ENCODE measurements at regions not wholly inside any gene's neighbourhood (a gene's known extent, or its start where the extent isn't known, plus 50 kb on each side); places are given as distances from the start of the nearest gene placed in this dataset.
"Not testable (repeated sequence)": the region's sequence is repeated elsewhere in the genome, so short reads cannot be mapped to it uniquely, and the experiment has no call there.

DNA sequence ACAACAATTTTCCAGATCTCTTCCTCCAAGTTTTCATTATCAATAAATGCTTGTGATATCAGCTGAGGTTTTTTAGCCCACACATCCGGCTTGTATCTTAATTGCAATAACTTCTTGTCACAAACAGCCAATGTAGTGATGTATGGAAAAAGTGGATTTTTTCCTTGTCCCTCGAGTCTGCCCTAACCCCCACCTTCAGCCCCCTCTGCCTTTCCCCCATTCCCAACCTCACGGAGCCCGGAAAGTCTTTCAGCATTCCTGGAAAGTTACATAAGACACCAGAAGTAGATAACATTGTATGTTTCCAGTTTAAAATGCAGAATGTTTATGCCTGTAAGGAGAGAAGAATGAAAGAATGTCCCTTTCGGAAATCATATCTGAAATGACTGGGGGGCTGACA lies 179.2 kb upstream of the PHACTR1 start:
- H3K4me3 ChIP-seq = no peak overlapping the region
- no peak for DNase-seq
- TF ChIP-seq, protein P1, sequence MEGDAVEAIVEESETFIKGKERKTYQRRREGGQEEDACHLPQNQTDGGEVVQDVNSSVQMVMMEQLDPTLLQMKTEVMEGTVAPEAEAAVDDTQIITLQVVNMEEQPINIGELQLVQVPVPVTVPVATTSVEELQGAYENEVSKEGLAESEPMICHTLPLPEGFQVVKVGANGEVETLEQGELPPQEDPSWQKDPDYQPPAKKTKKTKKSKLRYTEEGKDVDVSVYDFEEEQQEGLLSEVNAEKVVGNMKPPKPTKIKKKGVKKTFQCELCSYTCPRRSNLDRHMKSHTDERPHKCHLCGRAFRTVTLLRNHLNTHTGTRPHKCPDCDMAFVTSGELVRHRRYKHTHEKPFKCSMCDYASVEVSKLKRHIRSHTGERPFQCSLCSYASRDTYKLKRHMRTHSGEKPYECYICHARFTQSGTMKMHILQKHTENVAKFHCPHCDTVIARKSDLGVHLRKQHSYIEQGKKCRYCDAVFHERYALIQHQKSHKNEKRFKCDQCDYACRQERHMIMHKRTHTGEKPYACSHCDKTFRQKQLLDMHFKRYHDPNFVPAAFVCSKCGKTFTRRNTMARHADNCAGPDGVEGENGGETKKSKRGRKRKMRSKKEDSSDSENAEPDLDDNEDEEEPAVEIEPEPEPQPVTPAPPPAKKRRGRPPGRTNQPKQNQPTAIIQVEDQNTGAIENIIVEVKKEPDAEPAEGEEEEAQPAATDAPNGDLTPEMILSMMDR (IDR thresholded peaks at IDR 0.05; ENCODE audit: borderline replicate concordance) = no peak
- H3K9me3 ChIP-seq (replicated peaks) = peaks cover 1% of the 10 kb centered on the region
- intact Hi-C loops (cut with micrococcal nuclease) = no loop called here
- H3K36me3 ChIP-seq = no peaks in the 10 kb centered on the region
- H3K27ac ChIP-seq (replicated peaks) = no peak overlapping the region
- no peaks in the 10 kb centered on the region for H3K27me3 ChIP-seq (ENCODE audit: low read depth)
- H3K4me1 ChIP-seq = peaks cover 16% of the 10 kb centered on the region

DNA sequence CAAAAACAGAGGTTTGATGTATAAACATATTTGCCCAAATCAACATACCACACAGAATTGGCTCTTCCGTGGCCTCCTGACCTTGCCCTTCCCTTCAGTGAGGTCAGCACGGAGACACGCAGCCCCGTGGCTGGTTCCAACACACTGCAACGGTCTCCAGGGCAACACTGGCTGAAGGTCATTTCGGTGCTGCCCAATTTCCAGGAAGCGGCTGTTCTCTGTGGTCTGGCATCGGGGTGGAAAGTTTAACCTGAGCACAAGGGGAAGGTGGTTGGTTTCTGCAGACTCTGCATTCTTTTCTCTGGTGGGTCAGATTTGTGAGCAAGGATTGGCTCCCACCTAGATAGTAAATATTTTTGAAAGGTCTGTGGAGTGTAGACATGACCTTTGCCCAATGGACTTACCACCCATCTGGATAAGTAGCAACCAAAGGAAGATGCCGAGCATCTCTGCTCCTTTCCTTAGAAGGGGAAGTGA lies 177.6 kb upstream of the PHACTR1 start:
- peaks cover 9% of the 10 kb centered on the region for H3K9me3 ChIP-seq (replicated peaks)
- H3K27me3 ChIP-seq (ENCODE audit: low read depth) = no peaks in the 10 kb centered on the region
- H3K4me1 ChIP-seq = peaks cover 16% of the 10 kb centered on the region
- intact Hi-C loops (cut with micrococcal nuclease) = no loop called here
- no peak overlapping the region for H3K4me3 ChIP-seq
- DNase-seq = peak; percentile 19
- H3K27ac ChIP-seq (replicated peaks) = no peak overlapping the region
- TF ChIP-seq, protein P1 (IDR thresholded peaks at IDR 0.05; ENCODE audit: borderline replicate concordance) = no peak
- no peaks in the 10 kb centered on the region for H3K36me3 ChIP-seq

DNA sequence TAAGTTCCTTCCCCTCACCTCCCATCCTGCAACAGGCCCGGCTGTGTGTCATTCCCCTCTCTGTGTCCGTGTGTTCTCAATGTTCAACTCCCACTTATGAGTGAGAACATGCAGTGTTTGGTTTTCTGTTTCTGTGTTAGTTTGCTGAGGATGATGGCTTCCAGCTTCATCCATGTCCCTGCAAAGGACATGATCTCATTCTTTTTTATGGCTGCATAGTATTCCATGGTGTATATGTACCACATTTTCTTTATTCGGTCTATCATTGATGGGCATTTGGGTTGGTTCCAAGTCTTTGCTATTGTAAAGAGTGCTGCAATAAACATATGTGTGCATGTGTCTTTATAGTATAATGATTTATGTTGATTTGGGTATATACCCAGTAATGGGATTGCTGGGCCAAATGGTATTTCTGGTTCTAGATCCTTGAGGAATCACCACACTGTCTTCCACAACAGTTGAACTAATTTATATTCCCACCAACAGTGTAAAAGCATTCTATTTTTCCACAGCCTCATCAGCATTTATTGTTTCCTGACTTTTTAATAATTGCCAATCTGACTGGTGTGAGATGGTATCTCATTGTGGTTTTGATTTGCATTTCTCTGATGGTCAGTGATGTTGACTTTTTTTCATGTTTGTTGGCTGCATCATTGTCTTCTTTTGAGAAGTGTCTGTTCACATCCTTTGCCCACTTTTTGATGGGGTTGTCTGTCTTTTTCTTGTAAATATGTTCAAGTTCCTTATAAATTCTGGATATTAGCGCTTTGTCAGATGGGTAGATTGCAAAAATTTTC lies 174.1 kb upstream of the PHACTR1 start:
- H3K36me3 ChIP-seq; H3K9me3 ChIP-seq (replicated peaks); intact Hi-C loops (cut with micrococcal nuclease): not testable (repeated sequence)

DNA sequence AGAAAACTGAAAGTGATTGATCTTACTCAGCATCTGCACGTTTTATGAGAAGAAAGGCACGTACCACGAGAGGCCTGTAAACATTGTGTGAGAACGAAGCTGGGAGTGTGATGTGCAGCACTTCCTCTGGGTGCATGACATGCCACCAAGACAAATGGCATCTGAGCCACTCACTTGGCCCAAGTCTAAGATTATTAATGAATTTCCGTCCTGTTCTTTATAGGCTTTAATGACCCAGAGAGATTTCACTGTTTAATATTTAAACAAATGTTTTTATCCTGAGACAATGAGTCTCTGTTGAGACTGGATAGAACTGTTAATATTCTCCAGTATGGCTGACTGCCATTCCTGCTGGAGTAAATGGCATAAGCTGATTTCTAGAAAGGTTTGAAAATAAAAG lies 172.6 kb upstream of the PHACTR1 start:
- intact Hi-C loops (cut with micrococcal nuclease) = no loop called here
- TF ChIP-seq, protein P1 (IDR thresholded peaks at IDR 0.05; ENCODE audit: borderline replicate concordance) = no peak
- no peaks in the 10 kb centered on the region for H3K27me3 ChIP-seq (ENCODE audit: low read depth)

More for the DNA sequence above, 174.1 kb upstream of the PHACTR1 start:
- H3K27me3 ChIP-seq (ENCODE audit: low read depth); H3K4me3 ChIP-seq; H3K27ac ChIP-seq (replicated peaks); DNase-seq: not testable (repeated sequence)
- peaks cover 27% of the 10 kb centered on the region for H3K4me1 ChIP-seq

DNA sequence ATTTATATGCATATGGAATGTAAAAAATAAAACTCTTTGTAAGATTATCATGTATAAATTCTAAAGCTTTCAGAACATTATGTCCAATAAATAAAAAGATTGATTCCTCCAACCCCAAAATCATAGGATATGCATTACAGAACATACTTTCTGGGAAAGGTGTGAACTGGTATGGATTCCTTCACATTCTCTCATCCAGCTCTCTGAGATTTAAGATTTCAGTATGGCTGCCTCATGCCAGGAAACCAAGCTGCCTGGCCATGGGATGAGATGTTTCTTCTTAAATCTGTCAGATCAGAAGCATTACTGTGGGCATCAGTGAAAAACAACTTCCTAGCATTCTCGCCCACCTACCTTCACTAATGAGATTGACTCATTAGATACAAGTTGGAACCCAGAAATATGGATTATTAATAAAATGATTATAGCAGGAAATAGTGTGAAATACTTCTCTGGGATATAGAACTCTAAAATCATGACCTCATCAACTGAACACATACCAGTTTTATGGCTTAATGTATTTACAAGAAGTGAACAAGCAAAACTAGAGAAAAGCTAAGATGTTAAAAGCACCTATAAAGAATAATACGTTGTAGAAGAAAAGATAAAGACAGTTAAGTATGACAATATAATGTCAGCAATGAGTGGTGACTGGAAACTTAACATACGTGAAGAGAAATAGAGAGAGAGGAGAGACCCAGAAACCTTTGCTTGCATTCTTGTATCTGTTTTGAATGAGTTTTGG lies 171.6 kb upstream of the PHACTR1 start:
- H3K27me3 ChIP-seq (ENCODE audit: low read depth) = no peaks in the 10 kb centered on the region
- peaks cover 19% of the 10 kb centered on the region for H3K4me1 ChIP-seq
- intact Hi-C loops (cut with micrococcal nuclease) = no loop called here
- no peaks in the 10 kb centered on the region for H3K36me3 ChIP-seq
- peaks cover 9% of the 10 kb centered on the region for H3K9me3 ChIP-seq (replicated peaks)
- no peak overlapping the region for H3K4me3 ChIP-seq
- TF ChIP-seq, protein P1 (IDR thresholded peaks at IDR 0.05; ENCODE audit: borderline replicate concordance) = no peak
- no peak overlapping the region for H3K27ac ChIP-seq (replicated peaks)
- DNase-seq = no peak

More for the DNA sequence above, 172.6 kb upstream of the PHACTR1 start:
- Histone ChIP-seq H3K4me1 (peaks cover 19% of the 10 kb centered on the region), H3K36me3 (no peaks in the 10 kb centered on the region), H3K27ac (replicated peaks) (no peak overlapping the region), H3K9me3 (replicated peaks) (peaks cover 9% of the 10 kb centered on the region), H3K4me3 (no peak overlapping the region)
- DNase-seq = no peak

All from left ventricle myocardium inferior (tissue), 1 donor.